Uterus (tissue), 3 donors: ENCODE measurements at regions not wholly inside any gene's neighbourhood (a gene's known extent, or its start where the extent isn't known, plus 50 kb on each side); places are given as distances from the start of the nearest gene placed in this dataset.
"Not testable (repeated sequence)": the region's sequence is repeated elsewhere in the genome, so short reads cannot be mapped to it uniquely, and the experiment has no call there.

ENCODE experiments used
- DNase-seq, 2 donors: peaks; one replicate each; pipeline ENCODE4 v3.0.0-alpha.2; 2019 to 2020
- H3K27ac ChIP-seq, 2 donors: fragments of 200-600 bp; sonication (generic); 1 replicate in 1 of 2; 2 replicates in 1 of 2; pipeline ENCODE4 v1.5.1; 2016 to 2018
- H3K27me3 ChIP-seq, 2 donors: fragments of 200-600 bp; sonication (generic); one replicate each; pipeline ENCODE4 v1.5.1; 2018 to 2019; ENCODE audit warnings: control low read depth in 1 of 2
- H3K36me3 ChIP-seq, 2 donors: fragments of 200-600 bp; sonication (generic); one replicate each; pipeline ENCODE4 v1.5.1; 2019; ENCODE audit warnings: control low read depth in 1 of 2
- H3K4me1 ChIP-seq, 2 donors: fragments of 200-600 bp; sonication (generic); one replicate each; pipeline ENCODE4 v1.5.1; 2018 to 2019; ENCODE audit warnings: control low read depth in 1 of 2
- H3K4me3 ChIP-seq, 2 donors: fragments of 200-600 bp; sonication (generic); 1 replicate in 1 of 2; 2 replicates in 1 of 2; pipeline ENCODE4 v1.5.1; 2018 to 2019; ENCODE audit warnings: mild to moderate bottlenecking in 1 of 2
- H3K9me3 ChIP-seq, 2 donors: fragments of 200-600 bp; sonication (generic); one replicate each; pipeline ENCODE4 v1.5.1; 2019; ENCODE audit warnings: control low read depth in 1 of 2
- POLR2A ChIP-seq, 2 donors: fragments of 450-650 bp; IDR thresholded peaks; one replicate each; pipeline ENCODE4 v1.6.1; 2016; ENCODE audit warnings: antibody characterized with exemption in 2 of 2, mild to moderate bottlenecking in 1 of 2, moderate library complexity in 1 of 2
- intact Hi-C: fragments of 100-400 bp; cut with DNase I; formaldehyde crosslinking; loops from one replicate; pipeline ENCODE4 v1.15.1; 2023; ENCODE audit warnings: low total_unique reads
- TF ChIP-seq, protein P1 (sequence below), 4 experiments: fragments of 200-600 bp in 2 of 4; fragments of 450-650 bp in 2 of 4; sonication (generic) in 2 of 4; IDR thresholded peaks; one replicate each; pipeline ENCODE4 v1.5.1; 2016 to 2019; ENCODE audit warnings: antibody characterized with exemption in 4 of 4, mild to moderate bottlenecking in 2 of 4, moderate library complexity in 1 of 4
- donor health status: DM: yes; HTN: yes; CAD: no.

DNA sequence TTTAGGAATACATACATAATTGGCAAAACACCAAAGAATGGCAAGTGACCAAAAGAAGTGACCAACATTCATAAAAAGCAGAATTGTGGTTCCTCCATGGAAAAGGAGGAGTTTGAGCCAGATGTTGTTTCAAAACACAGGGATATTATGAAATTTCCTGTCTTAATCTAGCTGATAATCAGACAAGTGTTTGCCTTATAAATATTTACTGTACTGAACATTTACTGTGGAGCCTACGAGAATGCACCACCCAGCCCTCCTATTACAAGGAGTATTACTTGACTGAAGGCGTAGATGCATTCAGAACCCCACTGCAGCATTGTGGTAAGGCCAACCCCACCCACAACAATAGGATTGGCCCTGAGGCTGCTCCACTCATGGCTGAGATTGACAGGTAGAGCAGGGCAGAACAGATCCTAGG lies 118.9 kb downstream of the AKR1D1 start:
- intact Hi-C loops: no loop called here
- no peak for TF ChIP-seq POLR2A (IDR thresholded peaks at IDR 0.05)

DNA sequence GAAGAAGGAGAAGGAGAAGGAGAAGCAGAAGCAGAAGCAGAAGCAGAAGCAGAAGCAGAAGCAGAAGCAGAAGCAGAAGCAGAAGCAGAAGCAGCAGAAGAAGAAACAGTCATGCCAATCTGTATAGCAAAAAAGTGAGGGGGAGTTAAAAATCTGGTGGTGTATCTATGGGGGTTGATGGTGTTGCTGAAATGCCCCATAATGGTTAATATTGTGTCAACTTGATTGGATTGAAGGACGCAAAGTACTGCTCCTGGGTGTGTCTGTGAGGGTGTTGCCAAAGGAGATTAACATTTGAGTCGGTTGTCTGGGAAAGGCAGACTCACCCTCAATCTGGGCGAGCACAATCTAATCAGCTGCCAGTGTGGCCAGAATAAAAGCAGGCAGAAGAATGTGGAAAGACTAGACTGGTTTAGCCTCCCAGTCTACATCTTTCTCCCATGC lies 120.3 kb downstream of the AKR1D1 start:
- H3K27ac ChIP-seq, DNase-seq, H3K4me3 ChIP-seq, H3K4me1 ChIP-seq, intact Hi-C loops, H3K36me3 ChIP-seq, H3K9me3 ChIP-seq, H3K27me3 ChIP-seq: not testable (repeated sequence)

More for the DNA sequence above, 118.9 kb downstream of the AKR1D1 start:
- Histone ChIP-seq H3K4me3 (no peak overlapping the region), H3K36me3 (no peaks in the 10 kb centered on the region), H3K4me1 (no peaks in the 10 kb centered on the region), H3K9me3 (no peaks in the 10 kb centered on the region), H3K27ac (no peak overlapping the region), H3K27me3 (no peaks in the 10 kb centered on the region)
- DNase-seq: no peak

DNA sequence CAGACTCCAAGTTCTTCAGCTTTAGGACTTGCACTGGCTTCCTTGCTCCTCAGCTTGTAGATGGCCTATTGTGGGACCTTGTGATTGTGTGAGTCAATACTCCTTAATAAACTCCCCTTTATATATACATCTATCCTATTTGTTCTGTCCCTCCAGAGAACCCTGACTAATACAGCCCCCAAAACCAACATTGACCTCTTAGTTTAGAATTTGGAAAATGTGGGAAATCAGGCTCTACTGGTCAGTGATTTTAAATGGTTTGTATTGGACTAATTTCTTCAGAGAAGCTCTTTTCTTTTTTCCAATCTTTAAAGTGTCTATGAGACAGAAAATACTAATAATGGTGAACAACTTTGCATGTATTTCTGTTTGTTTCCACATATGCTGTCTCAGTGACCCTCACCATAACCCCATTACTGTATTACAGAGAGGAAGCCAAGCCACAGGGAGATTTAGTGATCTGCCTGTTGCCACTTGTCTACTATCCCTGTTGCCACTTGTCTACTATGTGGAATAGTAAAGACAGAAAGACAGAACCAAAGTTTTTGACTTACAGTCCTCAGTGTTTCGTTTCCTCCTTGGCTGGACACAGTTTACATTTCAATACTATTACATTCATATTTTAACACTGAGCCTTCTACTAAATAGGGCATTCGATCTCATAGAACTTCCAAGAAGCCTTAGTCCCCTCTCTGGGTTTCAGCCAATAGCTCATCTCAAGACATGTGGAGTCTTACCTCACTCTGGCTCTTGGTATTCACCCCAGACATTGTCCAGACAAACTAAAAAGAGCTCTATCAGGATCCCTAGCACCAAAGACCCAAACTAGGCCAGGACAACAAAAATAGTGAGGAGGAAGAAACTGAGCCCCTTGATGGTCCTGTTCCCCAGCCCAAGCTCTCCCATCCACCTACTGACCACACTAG lies 121.0 kb downstream of the AKR1D1 start:
- DNase-seq: no peak
- intact Hi-C loops: no loop called here
- TF ChIP-seq, protein P1, sequence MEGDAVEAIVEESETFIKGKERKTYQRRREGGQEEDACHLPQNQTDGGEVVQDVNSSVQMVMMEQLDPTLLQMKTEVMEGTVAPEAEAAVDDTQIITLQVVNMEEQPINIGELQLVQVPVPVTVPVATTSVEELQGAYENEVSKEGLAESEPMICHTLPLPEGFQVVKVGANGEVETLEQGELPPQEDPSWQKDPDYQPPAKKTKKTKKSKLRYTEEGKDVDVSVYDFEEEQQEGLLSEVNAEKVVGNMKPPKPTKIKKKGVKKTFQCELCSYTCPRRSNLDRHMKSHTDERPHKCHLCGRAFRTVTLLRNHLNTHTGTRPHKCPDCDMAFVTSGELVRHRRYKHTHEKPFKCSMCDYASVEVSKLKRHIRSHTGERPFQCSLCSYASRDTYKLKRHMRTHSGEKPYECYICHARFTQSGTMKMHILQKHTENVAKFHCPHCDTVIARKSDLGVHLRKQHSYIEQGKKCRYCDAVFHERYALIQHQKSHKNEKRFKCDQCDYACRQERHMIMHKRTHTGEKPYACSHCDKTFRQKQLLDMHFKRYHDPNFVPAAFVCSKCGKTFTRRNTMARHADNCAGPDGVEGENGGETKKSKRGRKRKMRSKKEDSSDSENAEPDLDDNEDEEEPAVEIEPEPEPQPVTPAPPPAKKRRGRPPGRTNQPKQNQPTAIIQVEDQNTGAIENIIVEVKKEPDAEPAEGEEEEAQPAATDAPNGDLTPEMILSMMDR (IDR thresholded peaks at IDR 0.05): no peak
- no peak for TF ChIP-seq POLR2A (IDR thresholded peaks at IDR 0.05)
- H3K27ac ChIP-seq: no peak overlapping the region
- H3K4me1 ChIP-seq: no peaks in the 10 kb centered on the region
- H3K4me3 ChIP-seq: no peak overlapping the region
- no peaks in the 10 kb centered on the region for H3K36me3 ChIP-seq
- H3K9me3 ChIP-seq: no peaks in the 10 kb centered on the region
- H3K27me3 ChIP-seq: no peaks in the 10 kb centered on the region

DNA sequence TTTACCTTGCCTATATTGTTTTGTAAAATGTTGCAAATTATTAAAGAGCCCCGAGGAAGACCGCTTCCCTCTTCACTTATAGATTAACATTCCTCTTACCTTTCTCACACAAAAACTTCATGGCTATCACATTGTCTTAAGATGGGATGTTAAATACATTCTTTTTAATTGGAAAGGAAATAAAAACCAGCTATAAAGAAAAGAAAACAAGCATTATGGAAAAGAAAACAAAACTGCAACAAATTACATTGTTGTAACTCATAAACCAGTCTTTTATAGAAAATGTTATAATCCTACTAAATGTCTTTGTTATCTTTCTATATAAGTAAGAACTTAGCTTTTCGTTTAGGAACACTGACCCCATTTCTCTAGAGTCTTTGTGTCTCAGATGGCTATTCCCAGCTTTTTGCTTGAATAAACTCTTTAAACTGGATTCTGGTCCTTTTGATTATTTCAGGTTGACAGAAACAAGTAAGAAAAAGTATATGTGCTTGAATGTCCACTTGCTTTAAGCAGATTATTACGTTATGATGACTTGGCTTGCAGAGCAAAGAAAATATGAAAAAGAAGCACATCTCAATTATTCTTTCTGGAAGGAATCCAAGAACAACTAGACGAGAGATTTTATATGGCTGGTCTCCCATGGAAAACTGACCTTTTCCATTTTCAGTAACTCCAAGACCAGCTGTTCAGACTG lies 128.2 kb downstream of the AKR1D1 start:
- TF ChIP-seq POLR2A (IDR thresholded peaks at IDR 0.05): no peak
- TF ChIP-seq, protein P1 (IDR thresholded peaks at IDR 0.05): no peak
- intact Hi-C loops: no loop called here

DNA sequence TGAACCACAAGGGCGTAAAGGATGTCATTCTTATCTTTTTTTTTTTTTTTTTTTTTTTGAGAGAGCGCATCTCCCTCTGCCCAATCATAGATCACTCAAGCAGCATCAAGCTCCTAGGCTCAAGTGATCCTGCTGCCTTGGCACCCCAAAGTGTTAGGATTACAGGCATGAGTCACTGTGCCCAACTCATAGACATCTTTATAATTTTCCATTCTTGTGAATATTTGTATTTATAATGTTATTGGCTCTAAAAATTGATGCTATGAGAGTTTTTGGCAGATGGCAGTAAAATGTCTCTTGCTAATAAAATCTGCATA lies 128.7 kb downstream of the AKR1D1 start:
- no peaks in the 10 kb centered on the region for H3K27me3 ChIP-seq
- TF ChIP-seq, protein P1 (IDR thresholded peaks at IDR 0.05): no peak
- TF ChIP-seq POLR2A (IDR thresholded peaks at IDR 0.05): no peak

More for the DNA sequence above, 128.2 kb downstream of the AKR1D1 start:
- Histone ChIP-seq H3K27ac (no peak overlapping the region), H3K36me3 (no peaks in the 10 kb centered on the region), H3K9me3 (no peaks in the 10 kb centered on the region), H3K27me3 (no peaks in the 10 kb centered on the region), H3K4me1 (no peaks in the 10 kb centered on the region), H3K4me3 (no peak overlapping the region)
- no peak for DNase-seq

DNA sequence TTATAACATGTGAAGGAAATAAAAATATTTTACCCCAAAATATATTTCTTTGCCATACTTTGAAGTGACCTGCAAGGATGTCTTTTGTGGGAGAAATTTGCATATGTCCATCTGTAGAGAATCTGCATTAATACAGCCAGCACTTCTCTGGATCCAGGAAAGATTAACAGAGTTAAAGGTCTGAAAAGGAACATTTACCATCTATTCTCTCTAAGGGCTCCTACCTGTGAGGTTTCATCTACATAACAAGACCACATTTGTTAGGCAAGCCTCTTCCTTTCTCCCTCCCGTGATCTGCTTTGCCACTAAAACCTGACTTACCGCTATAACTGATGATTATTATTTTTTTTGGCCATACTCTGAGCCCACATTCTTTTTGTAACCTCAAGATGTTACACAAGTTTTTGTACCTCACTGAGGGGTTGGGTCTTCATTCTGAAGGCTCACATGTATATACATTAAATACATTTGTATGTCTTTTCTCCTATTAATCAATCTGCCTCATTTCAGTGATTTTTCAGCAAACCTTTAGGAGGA lies 129.4 kb downstream of the AKR1D1 start:
- Histone ChIP-seq H3K4me3 (no peak overlapping the region), H3K9me3 (no peaks in the 10 kb centered on the region), H3K27me3 (no peaks in the 10 kb centered on the region), H3K4me1 (no peaks in the 10 kb centered on the region), H3K27ac (no peak overlapping the region), H3K36me3 (no peaks in the 10 kb centered on the region)
- intact Hi-C loops: no loop called here
- TF ChIP-seq, protein P1 (IDR thresholded peaks at IDR 0.05): no peak
- no peak for TF ChIP-seq POLR2A (IDR thresholded peaks at IDR 0.05)
- no peak for DNase-seq

More for the DNA sequence above, 128.7 kb downstream of the AKR1D1 start:
- no peak overlapping the region for H3K4me3 ChIP-seq
- H3K27ac ChIP-seq: no peak overlapping the region
- intact Hi-C loops: no loop called here
- H3K9me3 ChIP-seq: no peaks in the 10 kb centered on the region
- DNase-seq: no peak
- H3K36me3 ChIP-seq: no peaks in the 10 kb centered on the region
- H3K4me1 ChIP-seq: no peaks in the 10 kb centered on the region
